ENCODE measurements at regions not wholly inside any gene's neighbourhood (a gene's known extent, or its start where the extent isn't known, plus 50 kb on each side); places are given as distances from the start of the nearest gene placed in this dataset.

DNA sequence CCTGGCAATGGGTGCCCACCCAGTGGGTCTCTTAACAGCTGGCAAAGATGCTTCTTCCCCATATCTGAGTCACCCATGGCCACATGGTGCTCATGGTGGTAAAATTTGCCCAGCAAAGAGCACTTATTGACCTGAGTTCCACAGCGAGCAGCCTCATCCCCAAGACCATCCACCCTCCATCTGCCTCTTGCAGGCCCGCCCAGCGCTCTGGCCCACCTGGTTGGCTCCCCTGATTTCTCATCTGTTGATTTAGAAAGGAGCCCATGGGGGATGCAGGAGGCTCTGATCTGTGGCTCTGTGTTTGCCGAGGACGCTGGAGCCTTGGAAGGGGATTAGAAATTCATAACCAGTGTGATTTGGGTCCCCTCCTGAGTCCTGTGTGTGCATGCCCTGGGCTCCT, 657.5 kb downstream of the PTPRU start:
- TF ChIP-seq, protein P1, sequence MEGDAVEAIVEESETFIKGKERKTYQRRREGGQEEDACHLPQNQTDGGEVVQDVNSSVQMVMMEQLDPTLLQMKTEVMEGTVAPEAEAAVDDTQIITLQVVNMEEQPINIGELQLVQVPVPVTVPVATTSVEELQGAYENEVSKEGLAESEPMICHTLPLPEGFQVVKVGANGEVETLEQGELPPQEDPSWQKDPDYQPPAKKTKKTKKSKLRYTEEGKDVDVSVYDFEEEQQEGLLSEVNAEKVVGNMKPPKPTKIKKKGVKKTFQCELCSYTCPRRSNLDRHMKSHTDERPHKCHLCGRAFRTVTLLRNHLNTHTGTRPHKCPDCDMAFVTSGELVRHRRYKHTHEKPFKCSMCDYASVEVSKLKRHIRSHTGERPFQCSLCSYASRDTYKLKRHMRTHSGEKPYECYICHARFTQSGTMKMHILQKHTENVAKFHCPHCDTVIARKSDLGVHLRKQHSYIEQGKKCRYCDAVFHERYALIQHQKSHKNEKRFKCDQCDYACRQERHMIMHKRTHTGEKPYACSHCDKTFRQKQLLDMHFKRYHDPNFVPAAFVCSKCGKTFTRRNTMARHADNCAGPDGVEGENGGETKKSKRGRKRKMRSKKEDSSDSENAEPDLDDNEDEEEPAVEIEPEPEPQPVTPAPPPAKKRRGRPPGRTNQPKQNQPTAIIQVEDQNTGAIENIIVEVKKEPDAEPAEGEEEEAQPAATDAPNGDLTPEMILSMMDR (IDR thresholded peaks at IDR 0.05; ENCODE audit: insufficient read depth, low read depth, low read length), result no peak
- TF ChIP-seq EZH2 (IDR thresholded peaks at IDR 0.05; ENCODE audit: insufficient read depth, low read length), result no peak
